HEK293 (cell line): ENCODE measurements at regions not wholly inside any gene's neighbourhood (a gene's known extent, or its start where the extent isn't known, plus 50 kb on each side); places are given as distances from the start of the nearest gene placed in this dataset.

Experiments
- CTCF ChIA-PET: fragments of 350-600 bp; formaldehyde crosslinking; extraction: SDS; loops from one replicate; lab custom pipeline; 2021; ENCODE audit warnings: antibody characterized with exemption; lab: Yijun Ruan, JAX
- POLR2A ChIA-PET: fragments of 300-600 bp; formaldehyde crosslinking; extraction: SDS; loops from one replicate; lab custom pipeline; 2020; ENCODE audit warnings: antibody characterized with exemption, inconsistent platforms; lab: Yijun Ruan, JAX
- H3K27ac ChIP-seq: fragments of 200-500 bp; sonication (Bioruptor generic); 2 replicates; pipeline ENCODE4 v1.5.1; 2014; ENCODE audit warnings: low read depth, low read length, control low read depth, inconsistent platforms; ENCODE audit errors: extremely low read depth
- H3K36me3 ChIP-seq, 2 experiments: fragments of 200-500 bp in 1 of 2; sonication (Bioruptor generic) in 1 of 2; 1 replicate in 1 of 2; 2 replicates in 1 of 2; pipeline ENCODE4 v1.5.1; 2014 to 2017; ENCODE audit warnings: inconsistent platforms in 2 of 2, low read length in 2 of 2; ENCODE audit not compliant: control insufficient read depth in 2 of 2, insufficient read depth in 1 of 2
- H3K4me1 ChIP-seq: fragments of 200-500 bp; sonication (Bioruptor generic); 2 replicates; pipeline ENCODE4 v1.5.1; 2014; ENCODE audit warnings: mild to moderate bottlenecking, low read length, inconsistent platforms; ENCODE audit not compliant: control insufficient read depth, insufficient read depth
- H3K4me3 ChIP-seq: 2 replicates; pipeline ENCODE4 v1.5.1; 2011; ENCODE audit warnings: low read depth, mild to moderate bottlenecking, control low read depth, low read length, moderate library complexity
- H3K9me3 ChIP-seq: fragments of 200-500 bp; sonication (Bioruptor generic); 2 replicates; pipeline ENCODE4 v1.5.1; 2014; ENCODE audit warnings: low read depth, low read length, inconsistent platforms; ENCODE audit not compliant: control insufficient read depth, insufficient read depth
- ELK4 ChIP-seq: IDR thresholded peaks from 2 replicates; pipeline ENCODE4 v1.6.1; 2011; ENCODE audit warnings: mild to moderate bottlenecking, low read depth, low read length, borderline replicate concordance
- HOXC10 ChIP-seq: sonication (generic); formaldehyde crosslinking; IDR thresholded peaks from 2 replicates; pipeline ENCODE4 v1.8.1; 2023; ENCODE audit warnings: mild to moderate bottlenecking, missing genetic modification reagents
- KLF17 ChIP-seq: fragments of 450-650 bp; formaldehyde crosslinking; IDR thresholded peaks from 2 replicates; pipeline ENCODE4 v1.5.1; 2016; ENCODE audit warnings: missing biosample characterization, missing genetic modification characterization
- SCRT2 ChIP-seq: fragments of 450-650 bp; formaldehyde crosslinking; IDR thresholded peaks from 2 replicates; pipeline ENCODE4 v1.5.1; 2016; ENCODE audit warnings: missing biosample characterization, missing genetic modification characterization
- SP3 ChIP-seq: fragments of 450-650 bp; formaldehyde crosslinking; IDR thresholded peaks from 2 replicates; pipeline ENCODE4 v1.5.1; 2016; ENCODE audit warnings: missing biosample characterization, missing genetic modification characterization
- WT1 ChIP-seq: fragments of 450-650 bp; formaldehyde crosslinking; IDR thresholded peaks from 2 replicates; pipeline ENCODE4 v1.5.1; 2016; ENCODE audit warnings: missing biosample characterization, missing genetic modification characterization
- YY2 ChIP-seq: fragments of 450-650 bp; formaldehyde crosslinking; IDR thresholded peaks from 2 replicates; pipeline ENCODE4 v1.5.1; 2016; ENCODE audit warnings: missing biosample characterization, missing genetic modification characterization
- ZBTB44 ChIP-seq: fragments of 450-650 bp; IDR thresholded peaks from 2 replicates; pipeline ENCODE4 v1.5.1; 2018; ENCODE audit warnings: missing biosample characterization, mild to moderate bottlenecking, missing genetic modification characterization
- ZIC2 ChIP-seq: fragments of 450-650 bp; formaldehyde crosslinking; IDR thresholded peaks from 2 replicates; pipeline ENCODE4 v1.5.1; 2016; ENCODE audit warnings: missing biosample characterization, missing genetic modification characterization
- ZNF132 ChIP-seq: fragments of 450-650 bp; formaldehyde crosslinking; IDR thresholded peaks from 2 replicates; pipeline ENCODE4 v1.5.1; 2017; ENCODE audit warnings: missing biosample characterization, missing genetic modification characterization, borderline replicate concordance
- ZNF23 ChIP-seq: fragments of 450-650 bp; formaldehyde crosslinking; IDR thresholded peaks from 2 replicates; pipeline ENCODE4 v1.5.1; 2016; ENCODE audit warnings: missing biosample characterization, missing genetic modification characterization, borderline replicate concordance
- ZNF24 ChIP-seq: fragments of 450-650 bp; formaldehyde crosslinking; IDR thresholded peaks from 2 replicates; pipeline ENCODE4 v1.5.1; 2016; ENCODE audit warnings: missing biosample characterization, missing genetic modification characterization
- ZNF26 ChIP-seq: fragments of 450-650 bp; formaldehyde crosslinking; IDR thresholded peaks from 2 replicates; pipeline ENCODE4 v1.5.1; 2016; ENCODE audit warnings: missing biosample characterization, missing genetic modification characterization
- ZNF274 ChIP-seq, 2 experiments: fragments of 200-500 bp in 1 of 2; fragments of 450-650 bp in 1 of 2; sonication (Bioruptor generic) in 1 of 2; formaldehyde crosslinking in 1 of 2; IDR thresholded peaks; 2 replicates each; pipeline versions ENCODE4 v1.5.1 to v1.6.1; 2014 to 2016; ENCODE audit warnings: borderline replicate concordance in 1 of 2, inconsistent platforms in 1 of 2, low read length in 1 of 2, missing biosample characterization in 1 of 2, missing genetic modification characterization in 1 of 2
- ZNF324 ChIP-seq: fragments of 450-650 bp; formaldehyde crosslinking; IDR thresholded peaks from 2 replicates; pipeline ENCODE4 v1.5.1; 2016; ENCODE audit warnings: missing biosample characterization, missing genetic modification characterization
- ZNF350 ChIP-seq: fragments of 450-650 bp; formaldehyde crosslinking; IDR thresholded peaks from 2 replicates; pipeline ENCODE4 v1.5.0; 2017; ENCODE audit warnings: missing biosample characterization, mild to moderate bottlenecking, missing genetic modification characterization
- ZNF600 ChIP-seq: fragments of 450-650 bp; formaldehyde crosslinking; IDR thresholded peaks from 2 replicates; pipeline ENCODE4 v1.5.1; 2016; ENCODE audit warnings: missing biosample characterization, missing genetic modification characterization
- ZNF701 ChIP-seq: fragments of 450-650 bp; formaldehyde crosslinking; IDR thresholded peaks from 2 replicates; pipeline ENCODE4 v1.5.1; 2016; ENCODE audit warnings: missing biosample characterization, missing genetic modification characterization
- ZNF768 ChIP-seq: fragments of 450-650 bp; formaldehyde crosslinking; IDR thresholded peaks from 2 replicates; pipeline ENCODE4 v1.5.1; 2018; ENCODE audit warnings: missing biosample characterization, mild to moderate bottlenecking, missing genetic modification characterization
- ZNF776 ChIP-seq: fragments of 450-650 bp; formaldehyde crosslinking; IDR thresholded peaks from 2 replicates; pipeline ENCODE4 v1.5.0; 2017; ENCODE audit warnings: missing biosample characterization, missing genetic modification characterization, borderline replicate concordance

- TF ChIP-seq ZNF26 (tag by site-specific recombination) (no peak), ZBTB44 (tag by site-specific recombination) (no peak), ZNF324 (tag by site-specific recombination) (no peak), ELK4 (no peak), KLF17 (tag by site-specific recombination) (no peak), ZNF132 (no peak), ZNF776 (tag by site-specific recombination) (no peak), ZNF24 (tag by site-specific recombination) (no peak), ZNF350 (tag by site-specific recombination) (no peak)
- TF ChIP-seq, all 188 proteins: peak for 0
- H3K36me3 ChIP-seq: no peaks in the 10 kb centered on the region
- H3K27ac ChIP-seq: no peak overlapping the region
- POLR2A ChIA-PET: no interaction called here
- no peaks in the 10 kb centered on the region; the same call in 1 of the 2 replicates for H3K4me1 ChIP-seq
- H3K4me3 ChIP-seq: no peak overlapping the region
- CTCF ChIA-PET: no interaction called here
- H3K9me3 ChIP-seq: no peaks in the 10 kb centered on the region
Measured at GRCh38 chr5:102018690-102019089, 277.4 kb downstream of the SLCO4C1 start.

- Histone ChIP-seq H3K36me3 (no peaks in the 10 kb centered on the region), H3K4me3 (no peak overlapping the region), H3K27ac (no peak overlapping the region), H3K4me1 (no peaks in the 10 kb centered on the region; the same call in 1 of the 2 replicates), H3K9me3 (no peaks in the 10 kb centered on the region)
- no peak for TF ChIP-seq ZNF768 (tag by site-specific recombination)
- TF ChIP-seq ZNF23 (tag by site-specific recombination): no peak
- TF ChIP-seq ZIC2 (tag by site-specific recombination): no peak
- no peak for TF ChIP-seq ZNF274 (IDR thresholded peaks at IDR 0.05; ENCODE audit: low read length)
- no peak for TF ChIP-seq ZNF274 (tag by site-specific recombination; IDR thresholded peaks at IDR 0.05; ENCODE audit: borderline replicate concordance)
- TF ChIP-seq SP3 (tag by site-specific recombination): no peak
- no peak for TF ChIP-seq WT1 (tag by site-specific recombination)
- TF ChIP-seq HOXC10: no peak
- TF ChIP-seq SCRT2 (tag by site-specific recombination): no peak
- TF ChIP-seq ZNF600 (tag by site-specific recombination): no peak
- no peak for TF ChIP-seq YY2 (tag by site-specific recombination)
- TF ChIP-seq ZNF701 (tag by site-specific recombination): no peak
- ChIA-PET CTCF (interaction anchor here (0.6 kb wide), 1 partner anchor 134 kb away, joined by 3 read pairs; no protein-coding TSS in a partner anchor), POLR2A (no interaction called here)
Measured at GRCh38 chr5:102018279-102018678, 277.8 kb downstream of the SLCO4C1 start.
